ENCODE measurements at regions not wholly inside any gene's neighbourhood (a gene's known extent, or its start where the extent isn't known, plus 50 kb on each side); places are given as distances from the start of the nearest gene placed in this dataset.

DNA sequence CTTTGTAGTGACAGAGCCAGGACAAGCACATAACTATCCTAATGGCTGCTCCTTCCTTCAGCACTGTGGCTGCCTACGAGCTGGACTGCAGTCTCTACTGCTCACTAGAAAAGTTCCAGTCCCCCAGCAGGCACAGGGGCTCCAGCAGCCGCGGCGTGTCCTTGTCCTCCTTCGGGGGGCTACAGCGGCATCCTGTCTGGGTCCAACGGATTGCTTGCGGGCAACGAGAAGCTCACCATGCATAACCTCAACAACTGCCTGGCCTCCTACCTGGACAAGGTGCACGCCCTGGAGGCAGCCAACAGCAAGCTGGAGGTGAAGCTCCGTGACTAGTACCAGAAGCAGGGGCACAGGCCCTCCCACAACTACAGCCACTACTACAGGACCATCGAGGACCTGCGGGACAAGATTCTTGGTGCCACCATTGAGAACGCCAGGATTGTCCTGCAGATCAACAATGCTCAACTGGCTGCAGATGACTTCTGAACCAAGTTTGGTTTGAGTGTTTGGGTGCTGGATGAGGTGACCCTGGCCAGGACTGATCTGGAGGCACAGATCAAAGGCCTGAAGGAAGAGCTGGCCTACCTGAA lies 169.4 kb downstream of the NDUFA12 start:
- no peak for DNase-seq (ENCODE audit: low spot score, unreplicated experiment)
- no peak overlapping the region for H3K27ac Mint-ChIP-seq
- H3K4me3 Mint-ChIP-seq (ENCODE audit: low read depth): no peak overlapping the region
- H3K4me1 Mint-ChIP-seq (ENCODE audit: low read depth): peaks cover 3% of the 10 kb centered on the region
- no peaks in the 10 kb centered on the region for H3K9me3 Mint-ChIP-seq (ENCODE audit: low read depth)
- TF ChIP-seq, protein P1, sequence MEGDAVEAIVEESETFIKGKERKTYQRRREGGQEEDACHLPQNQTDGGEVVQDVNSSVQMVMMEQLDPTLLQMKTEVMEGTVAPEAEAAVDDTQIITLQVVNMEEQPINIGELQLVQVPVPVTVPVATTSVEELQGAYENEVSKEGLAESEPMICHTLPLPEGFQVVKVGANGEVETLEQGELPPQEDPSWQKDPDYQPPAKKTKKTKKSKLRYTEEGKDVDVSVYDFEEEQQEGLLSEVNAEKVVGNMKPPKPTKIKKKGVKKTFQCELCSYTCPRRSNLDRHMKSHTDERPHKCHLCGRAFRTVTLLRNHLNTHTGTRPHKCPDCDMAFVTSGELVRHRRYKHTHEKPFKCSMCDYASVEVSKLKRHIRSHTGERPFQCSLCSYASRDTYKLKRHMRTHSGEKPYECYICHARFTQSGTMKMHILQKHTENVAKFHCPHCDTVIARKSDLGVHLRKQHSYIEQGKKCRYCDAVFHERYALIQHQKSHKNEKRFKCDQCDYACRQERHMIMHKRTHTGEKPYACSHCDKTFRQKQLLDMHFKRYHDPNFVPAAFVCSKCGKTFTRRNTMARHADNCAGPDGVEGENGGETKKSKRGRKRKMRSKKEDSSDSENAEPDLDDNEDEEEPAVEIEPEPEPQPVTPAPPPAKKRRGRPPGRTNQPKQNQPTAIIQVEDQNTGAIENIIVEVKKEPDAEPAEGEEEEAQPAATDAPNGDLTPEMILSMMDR (IDR thresholded peaks at IDR 0.05; ENCODE audit: unreplicated experiment): no peak
- H3K36me3 Mint-ChIP-seq (ENCODE audit: insufficient read depth): no peaks in the 10 kb centered on the region
- peaks cover 4% of the 10 kb centered on the region for H3K27me3 Mint-ChIP-seq

DNA sequence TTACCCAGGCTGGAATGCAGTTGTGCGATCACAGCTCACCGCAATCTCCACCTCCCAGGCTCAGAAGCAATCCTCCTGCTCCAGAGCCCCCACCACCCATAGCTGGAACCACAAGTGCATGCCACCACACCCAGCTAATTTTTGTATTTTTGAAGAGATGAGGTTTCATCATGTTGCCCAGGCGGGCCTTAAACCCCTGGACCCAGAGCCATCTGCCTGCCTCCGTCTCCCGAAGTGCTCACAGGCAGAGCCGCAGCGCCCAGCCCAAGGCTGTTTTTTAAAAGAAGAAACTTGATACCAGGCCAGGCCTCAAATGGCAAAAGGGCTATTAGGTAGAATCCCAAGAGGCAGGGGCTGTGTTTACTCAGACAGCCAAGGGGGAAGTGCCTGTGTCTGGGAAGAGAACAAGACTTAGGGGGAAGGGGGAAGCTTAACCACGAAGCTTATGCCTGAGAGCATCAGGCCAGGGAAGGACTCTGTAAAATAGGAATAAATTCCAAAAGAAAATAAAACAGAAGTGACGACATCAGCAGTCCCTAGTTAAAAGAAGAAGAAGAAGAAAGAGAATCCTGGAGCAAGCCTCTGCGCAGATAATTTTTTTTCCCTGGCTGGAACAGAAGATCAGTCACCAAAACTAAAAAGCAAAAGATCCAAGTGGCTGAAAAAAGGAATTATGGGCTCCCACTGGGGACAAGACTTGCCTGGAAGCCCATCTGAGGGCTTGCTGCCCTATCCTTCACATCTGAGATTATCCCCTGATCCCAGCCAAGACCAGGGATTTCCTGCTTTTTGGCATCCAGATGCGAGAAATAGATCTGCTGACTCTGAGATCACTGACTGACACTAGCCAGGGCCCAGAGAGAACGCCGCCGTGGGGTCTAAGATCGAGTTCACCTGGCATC lies 170.5 kb downstream of the NDUFA12 start:
- no peak for DNase-seq (ENCODE audit: low spot score, unreplicated experiment)
- H3K36me3 Mint-ChIP-seq (ENCODE audit: insufficient read depth): no peaks in the 10 kb centered on the region
- H3K4me3 Mint-ChIP-seq (ENCODE audit: low read depth): no peak overlapping the region
- no peak overlapping the region for H3K27ac Mint-ChIP-seq
- peaks cover 3% of the 10 kb centered on the region for H3K4me1 Mint-ChIP-seq (ENCODE audit: low read depth)
- peaks cover 4% of the 10 kb centered on the region for H3K27me3 Mint-ChIP-seq
- H3K9me3 Mint-ChIP-seq (ENCODE audit: low read depth): no peaks in the 10 kb centered on the region
- TF ChIP-seq, protein P1 (IDR thresholded peaks at IDR 0.05; ENCODE audit: unreplicated experiment): no peak

DNA sequence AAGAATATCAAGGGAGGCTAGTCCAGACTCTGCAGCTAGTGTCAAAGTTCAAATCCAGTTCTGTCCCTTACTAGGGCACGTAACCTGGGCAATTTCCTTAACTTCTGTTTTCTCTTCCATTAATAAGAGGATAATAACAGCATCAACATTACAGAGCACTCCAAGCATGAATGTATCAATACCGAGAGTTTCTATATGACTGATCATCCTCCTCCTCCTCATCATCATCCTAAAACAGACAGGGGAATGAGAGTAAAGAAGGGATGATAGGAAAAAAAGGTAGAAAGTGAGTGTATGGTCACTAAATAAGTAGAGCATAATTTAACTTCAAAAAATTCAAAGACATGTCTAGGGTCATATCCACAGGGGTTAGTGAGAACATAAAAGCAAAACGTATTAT lies 171.4 kb downstream of the NDUFA12 start:
- H3K27ac Mint-ChIP-seq: no peak overlapping the region

DNA sequence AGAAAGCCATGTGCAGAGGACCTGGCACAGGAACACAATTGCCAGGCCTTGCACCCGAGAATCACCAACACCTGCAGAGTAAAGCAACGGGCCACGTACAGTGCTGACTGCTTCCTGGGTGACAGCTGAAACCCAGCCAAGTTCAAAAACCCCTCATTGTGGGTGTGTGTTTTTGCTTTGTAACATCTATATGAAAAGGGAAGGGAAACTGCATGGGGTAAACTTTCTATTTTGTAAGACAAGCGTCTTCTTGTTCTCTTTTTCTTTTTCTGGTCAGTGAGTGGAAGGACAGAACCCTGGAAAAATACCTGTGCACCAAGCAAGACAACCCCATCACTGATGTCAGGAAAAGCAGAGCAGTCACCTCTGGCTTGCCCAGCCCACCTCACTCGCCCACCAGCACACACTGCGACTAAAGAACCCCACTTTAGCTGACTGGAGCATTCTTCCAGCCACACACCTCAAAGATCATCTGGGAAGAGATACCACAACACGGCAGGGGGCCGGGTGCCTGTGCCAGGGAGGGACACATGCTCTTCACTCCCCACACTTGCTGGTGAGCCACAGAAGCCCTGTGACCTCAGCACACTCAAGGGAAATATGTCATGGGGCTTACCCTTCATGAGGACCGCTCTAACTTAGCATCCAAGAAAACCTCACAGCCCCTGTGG lies 172.3 kb downstream of the NDUFA12 start:
- no peaks in the 10 kb centered on the region for H3K36me3 Mint-ChIP-seq (ENCODE audit: insufficient read depth)
- peaks cover 4% of the 10 kb centered on the region for H3K27me3 Mint-ChIP-seq
- H3K4me1 Mint-ChIP-seq (ENCODE audit: low read depth): peaks cover 3% of the 10 kb centered on the region
- no peak for DNase-seq (ENCODE audit: low spot score, unreplicated experiment)
- TF ChIP-seq, protein P1 (IDR thresholded peaks at IDR 0.05; ENCODE audit: unreplicated experiment): no peak
- H3K9me3 Mint-ChIP-seq (ENCODE audit: low read depth): peaks cover 2% of the 10 kb centered on the region
- H3K27ac Mint-ChIP-seq: no peak overlapping the region
- H3K4me3 Mint-ChIP-seq (ENCODE audit: low read depth): no peak overlapping the region

More for the DNA sequence above, 171.4 kb downstream of the NDUFA12 start:
- Mint-ChIP-seq H3K9me3 (ENCODE audit: low read depth) (no peaks in the 10 kb centered on the region), H3K27me3 (peaks cover 4% of the 10 kb centered on the region), H3K4me1 (ENCODE audit: low read depth) (peaks cover 3% of the 10 kb centered on the region), H3K4me3 (ENCODE audit: low read depth) (no peak overlapping the region), H3K36me3 (ENCODE audit: insufficient read depth) (no peaks in the 10 kb centered on the region)
- DNase-seq (ENCODE audit: low spot score, unreplicated experiment): no peak
- TF ChIP-seq, protein P1 (IDR thresholded peaks at IDR 0.05; ENCODE audit: unreplicated experiment): no peak

DNA sequence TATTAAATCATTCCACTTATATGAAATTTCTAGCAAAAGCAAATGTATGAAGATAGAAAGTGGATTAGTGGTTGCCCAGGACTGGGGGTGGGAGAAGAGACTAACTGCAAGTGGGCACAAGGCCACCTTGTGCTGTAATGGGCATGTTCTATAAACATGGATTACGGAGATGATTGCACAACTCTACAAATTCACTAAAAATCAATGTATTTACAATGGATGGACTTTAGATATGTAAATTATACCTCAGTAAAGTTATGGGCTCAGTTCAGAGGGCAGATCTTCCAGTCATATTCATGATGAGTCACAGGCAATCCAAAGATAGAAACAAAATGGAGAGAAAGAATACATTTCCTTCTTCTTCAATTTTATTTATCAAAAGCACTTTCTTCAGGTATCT lies 173.9 kb downstream of the NDUFA12 start:
- Mint-ChIP-seq H3K9me3 (ENCODE audit: low read depth) (peaks cover 2% of the 10 kb centered on the region), H3K36me3 (ENCODE audit: insufficient read depth) (no peaks in the 10 kb centered on the region), H3K4me3 (ENCODE audit: low read depth) (no peak overlapping the region), H3K27ac (no peak overlapping the region), H3K4me1 (ENCODE audit: low read depth) (peaks cover 3% of the 10 kb centered on the region), H3K27me3 (peaks cover 4% of the 10 kb centered on the region)
- TF ChIP-seq, protein P1 (IDR thresholded peaks at IDR 0.05; ENCODE audit: unreplicated experiment): no peak
- DNase-seq (ENCODE audit: low spot score, unreplicated experiment): no peak
